ENCODE measurements at regions not wholly inside any gene's neighbourhood (a gene's known extent, or its start where the extent isn't known, plus 50 kb on each side); places are given as distances from the start of the nearest gene placed in this dataset.
A peak's percentile ranks its signal among the peaks of the same experiment; 100 is the strongest.

GRCh38 chr2:176388861-176389260 lies 119.6 kb downstream of the MTX2 start:
- DNase-seq (ENCODE audit: low spot score) = peak; percentile 14

GRCh38 chr2:176390276-176391147 lies 121.3 kb downstream of the MTX2 start:
- peak; percentile 20 for DNase-seq (ENCODE audit: low spot score)

DNA sequence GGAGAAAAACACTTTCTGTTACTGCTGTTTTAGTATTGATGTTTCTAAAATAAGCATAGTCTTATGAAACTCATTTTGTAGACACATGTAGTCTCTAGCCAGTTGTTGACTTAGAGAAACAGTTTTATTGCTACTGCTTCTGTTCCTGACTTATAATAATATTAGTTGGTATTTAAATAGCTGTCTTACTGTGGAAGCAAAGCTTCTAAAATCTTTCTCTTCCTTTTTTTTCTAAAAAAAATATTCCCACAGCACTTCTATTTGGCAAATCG lies 121.8 kb downstream of the MTX2 start:
- DNase-seq (ENCODE audit: low spot score) = no peak

- no peak for DNase-seq (ENCODE audit: low spot score)
Measured at GRCh38 chr2:176392249-176392648, 123.0 kb downstream of the MTX2 start.

DNA sequence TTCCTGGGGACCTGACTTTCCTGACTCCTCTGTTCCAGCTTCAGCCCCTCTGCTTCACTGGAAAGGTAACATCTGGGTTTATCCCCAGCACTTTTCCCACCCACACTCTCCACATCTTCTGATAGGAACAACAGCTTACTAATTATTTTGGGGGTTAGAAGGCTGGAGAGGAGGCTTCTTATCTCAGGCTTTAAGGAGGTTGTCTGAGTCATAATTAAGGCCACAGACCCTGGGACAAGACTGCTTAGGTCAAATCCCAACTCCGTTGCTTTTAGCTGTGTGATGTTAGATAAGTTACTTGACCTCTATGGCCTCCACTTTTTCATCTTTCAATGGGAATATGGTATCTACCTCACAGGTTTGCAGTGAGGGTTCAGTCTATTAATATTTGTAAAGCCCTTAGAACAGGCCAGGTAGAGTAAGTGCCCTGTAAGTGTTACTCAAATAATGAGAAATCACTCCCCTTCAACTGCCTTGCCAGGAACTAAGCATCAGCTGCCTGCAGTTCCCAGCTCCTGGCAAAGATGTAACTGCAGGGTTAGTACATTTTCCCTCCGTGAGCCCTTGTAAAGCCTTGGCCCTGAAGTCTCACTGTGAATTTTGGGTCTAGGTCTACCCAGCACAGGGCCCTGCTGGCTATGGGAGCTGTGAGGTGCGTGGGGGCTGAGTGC lies 123.6 kb downstream of the MTX2 start:
- no peak for DNase-seq (ENCODE audit: low spot score)

DNA sequence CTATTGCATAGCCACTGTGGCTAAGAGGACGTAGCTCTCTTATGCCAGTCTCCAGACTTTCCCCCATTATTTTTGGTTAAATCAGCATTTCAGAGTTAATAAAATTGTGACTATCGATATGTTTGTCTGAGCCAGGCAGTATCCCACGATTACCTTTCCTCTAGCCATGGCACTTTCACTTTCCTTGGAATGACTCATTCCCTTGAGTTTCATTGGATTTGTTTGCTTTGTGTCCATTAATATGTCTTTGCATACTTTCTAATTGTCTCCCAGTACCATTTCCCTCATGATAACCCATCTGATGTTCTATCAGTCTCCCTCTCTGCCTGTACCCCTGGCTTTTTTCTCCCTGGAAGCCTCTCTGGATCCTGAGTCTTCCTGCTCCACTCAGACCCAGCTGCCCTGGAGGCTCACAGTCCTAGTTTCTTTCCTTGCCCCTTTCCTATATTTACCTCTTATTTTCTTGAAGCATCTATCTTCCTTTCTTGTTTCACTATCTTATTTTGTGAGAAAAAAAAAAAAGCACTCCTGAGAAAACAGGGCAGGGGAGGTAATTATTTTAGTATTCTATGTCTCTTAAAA lies 126.1 kb downstream of the MTX2 start:
- peak; percentile 38 for DNase-seq (ENCODE audit: low spot score)

DNA sequence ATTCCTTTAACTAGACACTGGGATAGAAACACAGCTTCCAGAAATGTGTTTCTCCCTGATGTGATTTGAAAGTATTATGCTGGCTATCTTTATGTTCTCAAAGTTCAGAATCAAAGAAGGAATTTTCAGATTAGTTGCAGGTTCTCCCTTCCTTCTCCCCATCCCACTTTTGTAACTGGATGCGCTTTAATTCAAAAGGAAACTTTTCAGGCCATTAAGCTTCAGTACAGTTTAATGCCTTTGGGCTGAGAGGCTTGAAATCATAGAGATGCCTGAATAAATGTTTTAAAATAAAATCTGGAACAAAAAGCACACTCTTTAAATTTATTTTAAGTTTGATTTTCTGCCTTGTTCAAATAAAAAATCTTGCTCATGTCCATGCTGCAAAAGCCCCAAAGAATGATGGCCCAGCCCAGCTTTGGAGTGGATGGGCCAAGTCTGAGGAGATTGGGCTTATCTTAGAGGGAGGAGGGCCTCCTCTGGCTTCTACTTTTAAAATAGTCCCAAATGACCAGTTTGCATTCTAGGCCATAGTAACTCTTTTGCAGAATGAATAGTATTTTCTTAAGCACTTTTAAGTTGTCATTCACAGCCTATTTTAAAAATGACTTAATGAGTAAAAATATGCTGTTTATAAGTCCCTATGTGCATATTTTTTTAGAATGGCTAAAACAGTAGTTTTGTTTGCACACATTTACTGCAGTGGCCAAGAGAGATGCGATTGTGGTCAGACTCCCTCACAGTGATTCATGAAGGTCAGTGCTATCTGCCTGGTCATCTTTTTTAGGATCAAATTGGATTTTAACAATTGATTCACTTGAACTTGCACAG lies 129.2 kb downstream of the MTX2 start:
- peak; percentile 22 for DNase-seq (ENCODE audit: low spot score)

GRCh38 chr2:176399074-176399598 lies 129.9 kb downstream of the MTX2 start:
- no peak for DNase-seq (ENCODE audit: low spot score)

- DNase-seq (ENCODE audit: low spot score) = no peak
Measured at GRCh38 chr2:176405477-176405876, 136.2 kb downstream of the MTX2 start.

- no peak for DNase-seq (ENCODE audit: low spot score)
Measured at GRCh38 chr2:176407706-176408105, 138.5 kb downstream of the MTX2 start.

DNA sequence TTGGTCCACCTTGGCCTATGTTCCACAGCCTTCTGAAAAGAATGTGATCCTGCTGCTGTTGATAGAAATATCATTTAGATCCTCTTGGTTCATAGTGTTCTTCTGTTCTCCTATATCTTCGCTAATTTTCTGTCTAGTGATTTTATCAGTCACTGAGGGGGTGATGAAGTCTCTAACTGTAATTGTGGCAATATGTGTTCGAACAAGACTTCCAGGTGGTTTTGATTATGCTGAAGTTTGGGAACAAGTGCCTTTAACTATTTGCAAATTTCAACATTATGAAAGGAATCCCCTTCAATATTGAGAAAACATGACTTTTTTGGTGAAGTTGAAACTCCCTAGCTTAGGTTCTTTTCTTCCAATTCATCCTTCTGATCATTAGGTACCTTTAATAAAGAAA lies 140.4 kb downstream of the MTX2 start:
- DNase-seq (ENCODE audit: low spot score) = no peak

DNA sequence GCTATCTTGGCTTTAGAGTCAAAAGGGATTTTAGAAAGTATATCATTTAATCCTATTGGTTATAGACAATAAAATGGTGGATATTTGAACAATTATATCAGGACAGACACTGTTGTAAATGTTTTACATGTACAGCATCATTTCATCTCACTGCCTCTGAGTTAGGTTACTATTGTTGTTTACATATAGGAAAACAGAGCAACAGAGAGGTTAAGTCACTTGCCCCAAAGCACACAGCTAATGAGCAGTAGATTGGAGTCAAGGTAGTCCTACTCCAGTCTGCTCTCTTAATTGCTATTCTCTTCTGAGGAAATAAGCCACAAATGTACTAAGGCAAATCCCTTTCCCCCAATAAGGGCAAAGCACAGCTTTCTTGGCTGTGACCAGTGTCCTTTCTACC lies 142.9 kb downstream of the MTX2 start:
- DNase-seq (ENCODE audit: low spot score) = no peak

- DNase-seq (ENCODE audit: low spot score) = no peak
Measured at GRCh38 chr2:176413786-176414185, 144.5 kb downstream of the MTX2 start.

GRCh38 chr2:176414641-176415040 lies 145.4 kb downstream of the MTX2 start:
- DNase-seq (ENCODE audit: low spot score) = no peak

GRCh38 chr2:176415174-176415895 lies 146.1 kb downstream of the MTX2 start:
- DNase-seq (ENCODE audit: low spot score) = no peak

DNA sequence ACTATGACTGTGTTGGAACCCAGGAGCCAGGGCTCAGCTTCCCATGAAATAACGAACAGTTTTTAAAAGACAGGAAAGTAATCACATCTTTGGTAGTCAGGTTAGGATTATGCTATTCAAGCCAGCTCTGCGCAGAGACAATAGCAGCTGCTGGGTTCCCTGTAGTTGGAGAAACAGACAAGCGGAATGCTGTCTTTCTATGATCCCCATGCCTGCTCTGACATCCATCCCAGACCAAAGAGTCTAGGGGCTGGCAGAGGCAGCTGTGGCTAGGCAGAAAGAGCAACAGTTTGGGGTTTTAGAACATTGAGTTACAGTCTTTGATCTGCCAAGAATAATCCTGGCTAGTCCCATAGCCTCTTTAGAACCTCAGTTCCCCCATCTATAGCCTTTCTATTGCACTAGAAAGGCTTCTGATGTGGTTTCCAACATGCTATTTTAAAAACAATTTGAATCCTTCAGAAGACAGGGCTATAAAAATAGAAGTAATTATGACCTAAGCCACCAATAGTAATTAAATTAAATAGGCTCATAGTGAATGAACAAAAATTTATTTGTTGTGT lies 146.8 kb downstream of the MTX2 start:
- DNase-seq (ENCODE audit: low spot score) = no peak

DNA sequence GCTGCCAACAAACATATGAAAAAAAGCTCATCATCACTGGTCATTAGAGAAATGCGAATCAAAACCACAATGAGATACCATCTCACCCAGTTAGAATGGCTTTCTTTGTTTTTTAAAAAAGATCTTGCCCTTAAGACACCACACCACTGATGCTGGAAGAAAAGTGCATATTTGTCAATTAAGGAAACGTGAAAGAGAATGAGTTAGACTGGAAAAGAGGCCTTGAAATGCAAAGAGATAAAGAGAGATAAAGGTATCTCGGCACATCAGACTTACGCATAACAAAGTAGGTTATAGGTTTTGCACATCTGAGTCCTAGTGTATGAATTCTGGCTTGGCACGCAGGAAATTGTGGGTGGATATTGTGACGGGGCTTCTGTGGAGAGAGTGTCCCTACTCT lies 149.5 kb downstream of the MTX2 start:
- DNase-seq (ENCODE audit: low spot score) = no peak

DNA sequence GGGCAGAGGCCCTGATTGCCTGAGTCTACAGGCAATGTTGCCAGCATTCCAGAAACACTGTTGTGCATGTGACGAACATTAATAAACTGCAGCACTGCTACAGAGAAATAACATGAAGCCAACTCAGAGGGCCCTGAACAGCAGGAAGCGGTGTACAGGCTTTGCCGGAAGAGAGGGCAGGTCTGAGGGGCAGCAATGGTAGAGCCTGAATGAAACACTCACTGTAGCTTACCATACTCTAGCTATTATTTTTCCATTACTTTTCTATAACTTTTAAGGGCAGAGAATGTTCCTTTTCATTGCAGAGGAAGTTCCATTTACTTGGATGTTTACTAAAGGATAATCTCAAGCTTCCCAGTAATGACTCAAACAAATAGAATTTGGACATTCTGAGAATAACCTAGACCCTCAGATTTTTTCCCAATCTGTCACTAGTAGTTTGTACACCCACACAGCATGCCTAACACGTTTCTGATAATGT lies 150.4 kb downstream of the MTX2 start:
- peak; percentile 38 for DNase-seq (ENCODE audit: low spot score)

GRCh38 chr2:176421297-176422050 lies 152.2 kb downstream of the MTX2 start:
- peak; percentile 45 for DNase-seq (ENCODE audit: low spot score)

DNA sequence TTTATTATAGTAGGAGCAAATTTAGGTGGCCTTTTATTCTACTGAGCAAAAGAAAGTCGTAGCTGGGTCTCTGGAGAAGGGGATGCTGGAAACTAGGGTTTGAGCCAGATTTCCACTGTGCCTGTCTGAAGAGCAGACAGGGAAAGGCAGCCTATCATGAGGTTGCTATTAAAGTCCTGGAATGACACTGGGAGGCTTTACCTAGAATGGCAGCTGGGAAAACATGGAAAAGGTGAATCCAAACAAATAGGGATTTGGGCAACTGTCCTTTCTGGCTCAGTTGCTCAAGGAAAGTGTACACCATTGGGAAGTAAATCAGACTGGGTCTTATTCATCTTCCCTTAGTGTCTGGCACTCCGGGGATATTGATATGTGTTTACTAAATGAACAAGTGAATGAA lies 154.6 kb downstream of the MTX2 start:
- no peak for DNase-seq (ENCODE audit: low spot score)

All from A172 (cell line).